NCI-H2081 treated with DMSO at 0.1 percent for 48 hours (cell line): ENCODE measurements at regions not wholly inside any gene's neighbourhood (a gene's known extent, or its start where the extent isn't known, plus 50 kb on each side); places are given as distances from the start of the nearest gene placed in this dataset.
"Not testable (repeated sequence)": the region's sequence is repeated elsewhere in the genome, so short reads cannot be mapped to it uniquely, and the experiment has no call there.

Experiments
- DNase-seq: peaks from one replicate; lab custom pipeline; 2025; lab: John Stamatoyannopoulos, UW

GRCh38 chr2:187057466-187057865 lies 208.5 kb upstream of the ZSWIM2 start:
- no peak for DNase-seq

- DNase-seq = no peak
These were observed 207.7 kb upstream of the ZSWIM2 start for GRCh38 chr2:187056416-187057334.

- DNase-seq = no peak
These were observed 206.5 kb upstream of the ZSWIM2 start for GRCh38 chr2:187055463-187055862.

- no peak for DNase-seq
These were observed 205.7 kb upstream of the ZSWIM2 start for GRCh38 chr2:187054501-187055319.

GRCh38 chr2:187051350-187051749 lies 202.4 kb upstream of the ZSWIM2 start:
- no peak for DNase-seq

GRCh38 chr2:187050409-187050998 lies 201.5 kb upstream of the ZSWIM2 start:
- no peak for DNase-seq

GRCh38 chr2:187037310-187037709 lies 188.3 kb upstream of the ZSWIM2 start:
- no peak for DNase-seq

GRCh38 chr2:187034434-187034833 lies 185.5 kb upstream of the ZSWIM2 start:
- no peak for DNase-seq

GRCh38 chr2:187024739-187025138 lies 175.8 kb upstream of the ZSWIM2 start:
- no peak for DNase-seq

- not testable (repeated sequence) for DNase-seq
These were observed 175.0 kb upstream of the ZSWIM2 start for GRCh38 chr2:187023996-187024395.

GRCh38 chr2:187017438-187017837 lies 168.5 kb upstream of the ZSWIM2 start:
- no peak for DNase-seq

GRCh38 chr2:187013058-187013457 lies 164.1 kb upstream of the ZSWIM2 start:
- DNase-seq = no peak

GRCh38 chr2:187011206-187011832 lies 162.3 kb upstream of the ZSWIM2 start:
- DNase-seq = no peak

GRCh38 chr2:187009483-187010239 lies 160.7 kb upstream of the ZSWIM2 start:
- no peak for DNase-seq

GRCh38 chr2:187008111-187008510 lies 159.1 kb upstream of the ZSWIM2 start:
- no peak for DNase-seq

GRCh38 chr2:187003611-187004010 lies 154.6 kb upstream of the ZSWIM2 start:
- DNase-seq = no peak

- no peak for DNase-seq
These were observed 154.1 kb upstream of the ZSWIM2 start for GRCh38 chr2:187003038-187003554.

- DNase-seq = no peak
These were observed 153.3 kb upstream of the ZSWIM2 start for GRCh38 chr2:187002242-187002641.

GRCh38 chr2:187001248-187001647 lies 152.3 kb upstream of the ZSWIM2 start:
- no peak for DNase-seq

- DNase-seq = no peak
These were observed 146.1 kb upstream of the ZSWIM2 start for GRCh38 chr2:186995092-186995491.

- DNase-seq = no peak
These were observed 143.6 kb upstream of the ZSWIM2 start for GRCh38 chr2:186992597-186992996.
